Upper lobe of right lung (tissue), 1 donor: ENCODE measurements at regions not wholly inside any gene's neighbourhood (a gene's known extent, or its start where the extent isn't known, plus 50 kb on each side); places are given as distances from the start of the nearest gene placed in this dataset.
"Not testable (repeated sequence)": the region's sequence is repeated elsewhere in the genome, so short reads cannot be mapped to it uniquely, and the experiment has no call there.

Experiments used
- ATAC-seq: fragments of 200-7000 bp; cut with Tn5 transposase; one replicate; pipeline ENCODE4 v1.9.1; 2020; ENCODE audit warnings: mild to moderate bottlenecking, moderate library complexity
- DNase-seq: peaks from one replicate; pipeline ENCODE4 v3.0.0-alpha.2; 2020
- H3K27ac ChIP-seq: fragments of 200-600 bp; one replicate; pipeline ENCODE4 v1.8.0; 2022
- H3K27me3 ChIP-seq: fragments of 200-600 bp; one replicate; pipeline ENCODE4 v1.8.0; 2022; ENCODE audit warnings: mild to moderate bottlenecking
- H3K36me3 ChIP-seq: fragments of 200-600 bp; one replicate; pipeline ENCODE4 v1.8.0; 2022
- H3K4me1 ChIP-seq: fragments of 200-600 bp; one replicate; pipeline ENCODE4 v1.8.0; 2022
- H3K4me3 ChIP-seq: fragments of 200-600 bp; one replicate; pipeline ENCODE4 v1.8.0; 2022; ENCODE audit warnings: mild to moderate bottlenecking
- H3K9me3 ChIP-seq: fragments of 200-600 bp; one replicate; pipeline ENCODE4 v1.8.0; 2022
- intact Hi-C: fragments of 100-400 bp; cut with DNase I; formaldehyde crosslinking; loops from one replicate; pipeline ENCODE4 v1.11.0; 2022
- TF ChIP-seq, protein P1 (sequence below): fragments of 200-600 bp; IDR thresholded peaks from one replicate; pipeline ENCODE4 v1.8.0; 2022; ENCODE audit warnings: antibody characterized with exemption
- donor health status: DM: no; HTN: yes; CAD: no; lungs with severe emphysema.

DNA sequence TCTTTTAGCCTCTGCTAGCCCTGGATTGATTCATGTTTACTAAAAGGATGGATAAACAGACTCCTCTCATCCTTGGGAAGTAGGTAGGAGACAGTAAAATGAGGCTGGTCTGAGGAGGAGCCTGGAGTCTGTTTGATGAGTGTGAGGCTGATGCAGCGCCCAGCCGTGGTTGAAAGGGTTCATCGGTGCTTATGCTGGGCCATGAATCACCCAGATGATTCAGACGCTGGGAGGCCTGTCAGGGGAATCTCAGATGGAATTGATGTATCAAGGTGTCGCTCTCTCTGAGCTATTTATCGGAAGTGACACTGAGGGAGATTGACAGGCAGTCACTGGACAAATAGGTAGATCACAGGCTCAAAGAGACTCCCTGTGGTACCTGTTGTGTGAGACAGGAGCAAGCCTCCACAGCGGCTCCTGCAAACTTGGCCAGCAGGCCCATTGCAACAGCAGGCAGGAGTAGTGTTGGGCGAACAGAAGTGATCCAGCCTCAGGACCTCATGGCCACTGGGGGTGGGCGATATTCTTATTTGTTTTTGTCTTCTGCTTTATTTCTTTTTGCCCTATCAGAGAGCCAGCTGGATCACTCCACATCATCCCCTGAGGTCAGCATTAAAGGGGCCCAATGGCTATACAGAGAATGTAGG lies 109.9 kb upstream of the CADM1 start:
- no peak overlapping the region for H3K4me3 ChIP-seq
- no peaks in the 10 kb centered on the region for H3K4me1 ChIP-seq
- ATAC-seq (no peak), DNase-seq (no peak)
- no peaks in the 10 kb centered on the region for H3K36me3 ChIP-seq
- H3K27ac ChIP-seq = no peak overlapping the region
- no peaks in the 10 kb centered on the region for H3K27me3 ChIP-seq
- H3K9me3 ChIP-seq = no peaks in the 10 kb centered on the region
- TF ChIP-seq, protein P1, sequence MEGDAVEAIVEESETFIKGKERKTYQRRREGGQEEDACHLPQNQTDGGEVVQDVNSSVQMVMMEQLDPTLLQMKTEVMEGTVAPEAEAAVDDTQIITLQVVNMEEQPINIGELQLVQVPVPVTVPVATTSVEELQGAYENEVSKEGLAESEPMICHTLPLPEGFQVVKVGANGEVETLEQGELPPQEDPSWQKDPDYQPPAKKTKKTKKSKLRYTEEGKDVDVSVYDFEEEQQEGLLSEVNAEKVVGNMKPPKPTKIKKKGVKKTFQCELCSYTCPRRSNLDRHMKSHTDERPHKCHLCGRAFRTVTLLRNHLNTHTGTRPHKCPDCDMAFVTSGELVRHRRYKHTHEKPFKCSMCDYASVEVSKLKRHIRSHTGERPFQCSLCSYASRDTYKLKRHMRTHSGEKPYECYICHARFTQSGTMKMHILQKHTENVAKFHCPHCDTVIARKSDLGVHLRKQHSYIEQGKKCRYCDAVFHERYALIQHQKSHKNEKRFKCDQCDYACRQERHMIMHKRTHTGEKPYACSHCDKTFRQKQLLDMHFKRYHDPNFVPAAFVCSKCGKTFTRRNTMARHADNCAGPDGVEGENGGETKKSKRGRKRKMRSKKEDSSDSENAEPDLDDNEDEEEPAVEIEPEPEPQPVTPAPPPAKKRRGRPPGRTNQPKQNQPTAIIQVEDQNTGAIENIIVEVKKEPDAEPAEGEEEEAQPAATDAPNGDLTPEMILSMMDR = no peak
- intact Hi-C loops = no loop called here

DNA sequence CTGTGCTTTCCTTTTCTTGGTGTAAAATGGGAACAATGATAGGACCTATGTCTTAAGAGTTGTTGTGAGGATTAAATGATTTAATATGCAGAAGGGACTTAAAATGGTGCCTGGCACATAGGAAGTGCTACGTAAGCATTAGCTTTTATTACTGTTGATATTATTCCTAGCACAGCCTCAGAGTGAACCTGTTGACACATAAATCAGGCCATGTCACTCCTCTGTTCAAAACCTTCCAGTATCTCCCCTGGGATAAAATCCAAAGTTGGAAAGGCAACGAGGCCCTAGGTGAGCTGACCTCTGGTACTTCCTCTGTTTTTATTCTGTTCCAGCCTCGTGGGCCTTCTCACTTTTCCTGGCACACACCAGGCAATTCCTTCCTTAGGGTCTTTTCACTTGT lies 108.8 kb upstream of the CADM1 start:
- Histone ChIP-seq H3K9me3 (no peaks in the 10 kb centered on the region), H3K4me3 (no peak overlapping the region), H3K27ac (no peak overlapping the region), H3K4me1 (no peaks in the 10 kb centered on the region), H3K27me3 (no peaks in the 10 kb centered on the region), H3K36me3 (no peaks in the 10 kb centered on the region)
- ATAC-seq (no peak), DNase-seq (no peak)
- intact Hi-C loops = no loop called here
- TF ChIP-seq, protein P1 = no peak

DNA sequence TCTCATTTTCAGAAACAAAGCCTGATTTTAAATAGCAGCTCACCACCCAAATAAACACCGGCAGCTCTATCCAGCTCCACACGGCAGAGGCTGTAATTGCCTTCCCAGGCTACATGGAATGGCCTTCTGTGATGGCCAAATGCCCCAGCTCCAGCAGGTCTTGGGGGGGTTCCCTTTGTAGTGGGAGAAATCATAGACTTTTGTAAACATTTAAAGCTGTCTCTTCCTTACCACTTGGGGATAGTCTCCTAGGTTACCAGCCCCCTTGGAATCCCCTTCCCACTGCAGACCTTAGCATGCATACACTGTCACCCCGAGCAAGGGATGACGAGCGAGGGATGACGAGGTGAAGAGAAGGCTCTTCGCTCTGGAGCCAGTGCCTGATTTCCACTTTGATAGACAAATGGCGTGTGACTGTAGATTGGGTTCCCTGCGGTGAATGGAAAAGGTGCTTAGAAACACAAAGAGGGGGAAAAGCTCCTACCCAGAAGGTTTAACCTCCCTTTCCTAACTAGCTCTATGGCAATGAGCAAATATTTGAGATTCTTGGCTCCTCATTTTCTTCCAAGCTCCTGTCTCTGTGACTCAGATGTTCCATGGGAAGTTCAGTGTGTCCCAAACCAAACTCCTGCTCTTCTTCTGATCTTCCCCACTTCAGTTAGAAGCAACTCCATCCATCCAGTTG lies 108.0 kb upstream of the CADM1 start:
- ATAC-seq (no peak), DNase-seq (no peak)
- TF ChIP-seq, protein P1 = no peak
- Histone ChIP-seq H3K4me1 (peaks cover 7% of the 10 kb centered on the region), H3K9me3 (no peaks in the 10 kb centered on the region), H3K4me3 (no peak overlapping the region), H3K36me3 (no peaks in the 10 kb centered on the region), H3K27ac (no peak overlapping the region), H3K27me3 (no peaks in the 10 kb centered on the region)
- intact Hi-C loops = no loop called here

DNA sequence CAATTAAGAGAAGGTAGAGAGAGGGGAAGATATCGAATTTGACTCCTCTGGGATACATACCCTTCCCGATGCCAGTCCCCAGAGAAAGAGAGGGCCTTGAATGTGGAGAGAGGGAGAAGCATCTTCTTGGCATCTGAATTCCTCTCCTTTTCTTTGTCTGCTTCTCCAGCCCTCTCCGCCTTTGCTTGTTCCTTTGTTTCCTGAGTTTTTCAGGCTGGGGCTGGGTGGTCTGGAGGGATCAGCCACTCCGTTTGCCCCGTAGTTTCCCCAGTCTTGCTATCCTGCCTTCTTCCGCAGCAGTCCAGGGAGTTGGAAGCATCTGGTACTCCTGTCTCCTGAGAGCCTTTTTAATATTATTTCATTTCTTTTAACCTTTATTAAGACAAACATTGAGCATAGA lies 107.1 kb upstream of the CADM1 start:
- DNase-seq (no peak), ATAC-seq (no peak)
- intact Hi-C loops = no loop called here
- Histone ChIP-seq H3K4me3 (no peak overlapping the region), H3K27ac (no peak overlapping the region), H3K27me3 (no peaks in the 10 kb centered on the region), H3K9me3 (no peaks in the 10 kb centered on the region), H3K4me1 (peaks cover 7% of the 10 kb centered on the region), H3K36me3 (no peaks in the 10 kb centered on the region)
- TF ChIP-seq, protein P1 = no peak

DNA sequence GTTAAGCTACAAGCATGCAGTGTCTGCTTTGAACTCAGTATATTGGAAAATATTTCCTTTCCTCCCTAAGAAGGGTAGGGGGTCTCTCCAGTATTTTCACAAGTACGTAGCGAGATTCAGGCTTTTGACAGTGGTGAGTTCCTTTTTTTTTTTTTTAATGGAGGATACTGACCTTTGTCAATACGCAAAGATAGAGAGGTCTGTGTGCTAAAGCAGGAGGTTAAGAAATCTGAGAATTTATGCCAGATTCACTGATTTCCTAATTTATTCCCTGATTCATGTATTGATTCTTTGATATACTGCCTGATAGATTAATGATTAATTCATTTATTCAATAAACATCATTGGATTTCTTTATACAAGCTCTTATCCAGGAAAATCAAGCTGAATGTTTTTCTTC lies 106.7 kb upstream of the CADM1 start:
- Histone ChIP-seq H3K4me3 (no peak overlapping the region), H3K27me3 (no peaks in the 10 kb centered on the region), H3K9me3 (no peaks in the 10 kb centered on the region), H3K27ac (no peak overlapping the region), H3K36me3 (no peaks in the 10 kb centered on the region), H3K4me1 (peaks cover 7% of the 10 kb centered on the region)
- TF ChIP-seq, protein P1 = no peak
- DNase-seq (no peak), ATAC-seq (no peak)
- intact Hi-C loops = no loop called here

DNA sequence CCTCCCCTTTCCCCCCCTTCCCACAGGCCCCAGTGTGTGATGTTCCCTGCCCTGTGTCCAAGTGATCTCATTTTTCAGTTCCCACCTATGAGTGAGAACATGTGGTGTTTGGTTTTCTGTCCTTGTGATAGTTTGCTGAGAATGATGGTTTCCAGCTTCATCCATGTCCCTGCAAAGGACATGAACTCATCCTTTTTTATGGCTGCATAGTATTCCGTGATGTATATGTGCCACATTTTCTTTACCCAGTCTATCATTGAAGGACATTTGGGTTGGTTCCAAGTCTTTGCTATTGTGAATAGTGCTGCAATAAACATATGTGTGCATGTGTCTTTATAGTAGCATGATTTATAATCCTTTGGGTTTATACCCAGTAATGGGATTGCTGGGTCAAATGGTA lies 106.0 kb upstream of the CADM1 start:
- DNase-seq, H3K9me3 ChIP-seq, intact Hi-C loops, H3K27ac ChIP-seq, H3K27me3 ChIP-seq, H3K4me3 ChIP-seq, ATAC-seq, H3K4me1 ChIP-seq, H3K36me3 ChIP-seq: not testable (repeated sequence)
